ENCODE measurements at regions not wholly inside any gene's neighbourhood (a gene's known extent, or its start where the extent isn't known, plus 50 kb on each side); places are given as distances from the start of the nearest gene placed in this dataset.

GRCh38 chr18:29309366-29309765 lies 1132.4 kb upstream of the CDH2 start:
- no peak for DNase-seq (ENCODE audit: low read depth in 2 of 2)
- no peaks in the 10 kb centered on the region for H3K4me1 ChIP-seq (ENCODE audit: control insufficient read depth, extremely low read depth, insufficient read depth, low read length)
- H3K27me3 ChIP-seq (ENCODE audit: control insufficient read depth, insufficient read depth, low read length): no peaks in the 10 kb centered on the region
- H3K36me3 ChIP-seq (ENCODE audit: control insufficient read depth, insufficient read depth, low read length): no peaks in the 10 kb centered on the region
- no peaks in the 10 kb centered on the region for H3K9me3 ChIP-seq (ENCODE audit: control insufficient read depth, insufficient read depth, low read depth, low read length)
- H3K4me3 ChIP-seq (replicated peaks in 1 of 4; ENCODE audit: control extremely low read depth in 1 of 4, insufficient read depth in 1 of 4, low read depth in 3 of 4, low read length in 4 of 4): no peak overlapping the region
- H3K27ac ChIP-seq (ENCODE audit: insufficient read depth, low read length): no peak overlapping the region
- no peaks in the 10 kb centered on the region for H3K79me2 ChIP-seq (ENCODE audit: control insufficient read depth, insufficient read depth, low read length)
- TF ChIP-seq EZH2 (IDR thresholded peaks at IDR 0.05; ENCODE audit: low read length, missing control alignments) (no peak), CTCF (conservative IDR thresholded peaks at IDR 0.05 in 1 of 2, IDR thresholded peaks at IDR 0.05 in 1 of 2; ENCODE audit: low read depth in 1 of 2, low read length in 2 of 2) (no peak)
- H2AFZ ChIP-seq (ENCODE audit: low read length): no peak overlapping the region
- H4K20me1 ChIP-seq (ENCODE audit: control insufficient read depth, extremely low read depth, insufficient read depth, low read length): no peaks in the 10 kb centered on the region
- no peak overlapping the region for H3K9ac ChIP-seq (ENCODE audit: insufficient read depth, low read length)
- no peak overlapping the region for H3K4me2 ChIP-seq (ENCODE audit: extremely low read depth, insufficient read depth, low read length)

GRCh38 chr18:29307982-29308381 lies 1131.1 kb upstream of the CDH2 start:
- H3K4me1 ChIP-seq (ENCODE audit: control insufficient read depth, extremely low read depth, insufficient read depth, low read length): no peaks in the 10 kb centered on the region
- no peak overlapping the region for H3K4me2 ChIP-seq (ENCODE audit: extremely low read depth, insufficient read depth, low read length)
- no peak overlapping the region for H3K27ac ChIP-seq (ENCODE audit: insufficient read depth, low read length)
- H3K4me3 ChIP-seq (replicated peaks in 1 of 4; ENCODE audit: control extremely low read depth in 1 of 4, insufficient read depth in 1 of 4, low read depth in 3 of 4, low read length in 4 of 4): no peak overlapping the region
- TF ChIP-seq CTCF (conservative IDR thresholded peaks at IDR 0.05 in 1 of 2, IDR thresholded peaks at IDR 0.05 in 1 of 2; ENCODE audit: low read depth in 1 of 2, low read length in 2 of 2) (no peak), EZH2 (IDR thresholded peaks at IDR 0.05; ENCODE audit: low read length, missing control alignments) (no peak)
- H3K36me3 ChIP-seq (ENCODE audit: control insufficient read depth, insufficient read depth, low read length): no peaks in the 10 kb centered on the region
- DNase-seq (ENCODE audit: low read depth in 2 of 2): no peak
- no peaks in the 10 kb centered on the region for H3K79me2 ChIP-seq (ENCODE audit: control insufficient read depth, insufficient read depth, low read length)
- H3K27me3 ChIP-seq (ENCODE audit: control insufficient read depth, insufficient read depth, low read length): no peaks in the 10 kb centered on the region
- no peak overlapping the region for H2AFZ ChIP-seq (ENCODE audit: low read length)
- H3K9me3 ChIP-seq (ENCODE audit: control insufficient read depth, insufficient read depth, low read depth, low read length): no peaks in the 10 kb centered on the region
- H4K20me1 ChIP-seq (ENCODE audit: control insufficient read depth, extremely low read depth, insufficient read depth, low read length): no peaks in the 10 kb centered on the region
- H3K9ac ChIP-seq (ENCODE audit: insufficient read depth, low read length): no peak overlapping the region

- Histone ChIP-seq H3K36me3 (ENCODE audit: control insufficient read depth, insufficient read depth, low read length) (no peaks in the 10 kb centered on the region), H3K27ac (ENCODE audit: insufficient read depth, low read length) (no peak overlapping the region), H3K79me2 (ENCODE audit: control insufficient read depth, insufficient read depth, low read length) (no peaks in the 10 kb centered on the region), H3K9ac (ENCODE audit: insufficient read depth, low read length) (no peak overlapping the region), H3K4me1 (ENCODE audit: control insufficient read depth, extremely low read depth, insufficient read depth, low read length) (no peaks in the 10 kb centered on the region), H3K9me3 (ENCODE audit: control insufficient read depth, insufficient read depth, low read depth, low read length) (no peaks in the 10 kb centered on the region), H3K27me3 (ENCODE audit: control insufficient read depth, insufficient read depth, low read length) (no peaks in the 10 kb centered on the region), H3K4me3 (replicated peaks in 1 of 4; ENCODE audit: control extremely low read depth in 1 of 4, insufficient read depth in 1 of 4, low read depth in 3 of 4, low read length in 4 of 4) (no peak overlapping the region), H3K4me2 (ENCODE audit: extremely low read depth, insufficient read depth, low read length) (no peak overlapping the region), H2AFZ (ENCODE audit: low read length) (no peak overlapping the region), H4K20me1 (ENCODE audit: control insufficient read depth, extremely low read depth, insufficient read depth, low read length) (no peaks in the 10 kb centered on the region)
- no peak for TF ChIP-seq EZH2 (IDR thresholded peaks at IDR 0.05; ENCODE audit: low read length, missing control alignments)
- no peak for TF ChIP-seq CTCF (conservative IDR thresholded peaks at IDR 0.05 in 1 of 2, IDR thresholded peaks at IDR 0.05 in 1 of 2; ENCODE audit: low read depth in 1 of 2, low read length in 2 of 2)
- DNase-seq (ENCODE audit: low read depth in 2 of 2): no peak
These were observed 1130.3 kb upstream of the CDH2 start for GRCh38 chr18:29307231-29307630.

Data from fibroblast of lung (primary cell).